Liver (tissue), 8 donors: ENCODE measurements at regions not wholly inside any gene's neighbourhood (a gene's known extent, or its start where the extent isn't known, plus 50 kb on each side); places are given as distances from the start of the nearest gene placed in this dataset.

Experiments
- DNase-seq: peaks from one replicate; pipeline ENCODE4 v3.0.0-alpha.2; 2017; ENCODE audit warnings: low spot score
- H3K27ac ChIP-seq, 2 donors: one replicate each; pipeline ENCODE4 v1.7.0; 2013; ENCODE audit warnings: inconsistent platforms in 2 of 2, low read length in 2 of 2, control low read depth in 1 of 2, low read depth in 1 of 2, mild to moderate bottlenecking in 1 of 2
- H3K27me3 ChIP-seq, 4 donors: one replicate each; pipeline versions ENCODE4 v1.6.1 to v1.7.0; 2013; ENCODE audit warnings: low read length in 3 of 4, inconsistent platforms in 1 of 4, mild to moderate bottlenecking in 1 of 4, moderate library complexity in 1 of 4; ENCODE audit not compliant: control insufficient read depth in 4 of 4, insufficient read depth in 4 of 4
- H3K36me3 ChIP-seq, 4 donors: one replicate each; pipeline versions ENCODE4 v1.6.1 to v1.7.0; 2013; ENCODE audit warnings: low read length in 3 of 4, mild to moderate bottlenecking in 3 of 4, low read depth in 1 of 4, moderate library complexity in 1 of 4; ENCODE audit not compliant: control insufficient read depth in 4 of 4, insufficient read depth in 3 of 4
- H3K4me1 ChIP-seq, 4 donors: one replicate each; pipeline versions ENCODE4 v1.6.1 to v1.7.0; 2013; ENCODE audit warnings: low read length in 3 of 4, mild to moderate bottlenecking in 3 of 4, moderate library complexity in 1 of 4; ENCODE audit not compliant: control insufficient read depth in 4 of 4, insufficient read depth in 4 of 4
- H3K4me3 ChIP-seq, 3 donors: one replicate each; pipeline versions ENCODE4 v1.6.1 to v1.7.0; 2013; ENCODE audit warnings: low read length in 3 of 3, control low read depth in 1 of 3, low read depth in 1 of 3, mild to moderate bottlenecking in 1 of 3
- H3K9ac ChIP-seq, 2 donors: one replicate each; pipeline ENCODE4 v1.7.0; 2013; ENCODE audit warnings: low read length in 2 of 2, mild to moderate bottlenecking in 2 of 2, moderate library complexity in 2 of 2, control low read depth in 1 of 2, low read depth in 1 of 2
- H3K9me3 ChIP-seq, 4 donors: one replicate each; pipeline versions ENCODE4 v1.6.1 to v1.7.0; 2013; ENCODE audit warnings: low read length in 3 of 4; ENCODE audit not compliant: control insufficient read depth in 4 of 4
- ATF3 ChIP-seq: IDR thresholded peaks from 2 replicates; pipeline ENCODE4 v1.6.1; 2016; ENCODE audit warnings: antibody characterized with exemption
- CTCF ChIP-seq: fragments of 150-350 bp; IDR thresholded peaks from 2 replicates; pipeline ENCODE4 v1.5.1; 2017; ENCODE audit warnings: improper control_type of control experiment, low read depth, low read length; ENCODE audit not compliant: missing input control
- EGR1 ChIP-seq, 2 donors: IDR thresholded peaks; 2 replicates each; pipeline ENCODE4 v1.6.1; 2016 to 2018; ENCODE audit warnings: antibody characterized with exemption in 2 of 2, low read depth in 2 of 2
- FOXA1 ChIP-seq: IDR thresholded peaks from 2 replicates; pipeline ENCODE4 v1.6.1; 2016; ENCODE audit warnings: antibody characterized with exemption
- FOXA2 ChIP-seq: IDR thresholded peaks from 2 replicates; pipeline ENCODE4 v1.6.1; 2016; ENCODE audit warnings: antibody characterized with exemption
- GABPA ChIP-seq, 2 donors: IDR thresholded peaks in 1 of 2; conservative IDR thresholded peaks in 1 of 2; 2 replicates each; pipeline ENCODE4 v1.6.1; 2016; ENCODE audit warnings: antibody characterized with exemption in 2 of 2, mild to moderate bottlenecking in 1 of 2, moderate library complexity in 1 of 2
- HNF4A ChIP-seq, 2 donors: conservative IDR thresholded peaks; 2 replicates each; pipeline ENCODE4 v1.6.1; 2016; ENCODE audit warnings: antibody characterized with exemption in 2 of 2, mild to moderate bottlenecking in 2 of 2
- HNF4G ChIP-seq: IDR thresholded peaks from 2 replicates; pipeline ENCODE4 v1.6.1; 2016; ENCODE audit warnings: antibody characterized with exemption
- JUND ChIP-seq, 2 donors: IDR thresholded peaks; 2 replicates each; pipeline ENCODE4 v1.6.1; 2016; ENCODE audit warnings: antibody characterized with exemption in 2 of 2
- MAX ChIP-seq: IDR thresholded peaks from 2 replicates; pipeline ENCODE4 v1.6.1; 2016; ENCODE audit warnings: antibody characterized with exemption
- NR2F2 ChIP-seq: IDR thresholded peaks from 2 replicates; pipeline ENCODE4 v1.6.1; 2016; ENCODE audit warnings: antibody characterized with exemption
- RAD21 ChIP-seq, 2 donors: IDR thresholded peaks; 2 replicates each; pipeline ENCODE4 v1.6.1; 2016; ENCODE audit warnings: antibody characterized with exemption in 2 of 2, mild to moderate bottlenecking in 2 of 2
- RXRA ChIP-seq, 2 donors: IDR thresholded peaks; 2 replicates each; pipeline ENCODE4 v1.6.1; 2017 to 2018; ENCODE audit warnings: antibody characterized with exemption in 2 of 2, mild to moderate bottlenecking in 1 of 2
- SP1 ChIP-seq: IDR thresholded peaks from 2 replicates; pipeline ENCODE4 v1.6.1; 2018; ENCODE audit warnings: antibody characterized with exemption, mild to moderate bottlenecking
- TAF1 ChIP-seq: conservative IDR thresholded peaks from 2 replicates; pipeline ENCODE4 v1.6.1; 2016; ENCODE audit warnings: antibody characterized with exemption, mild to moderate bottlenecking
- YY1 ChIP-seq: IDR thresholded peaks from 2 replicates; pipeline ENCODE4 v1.6.1; 2016; ENCODE audit warnings: antibody characterized with exemption, mild to moderate bottlenecking
- WGBS: extraction: QIAGEN DNeasy Blood & Tissue Kit; methylation state at CpG from one replicate; pipeline ENCODE4 v1.1.7; 2013; 5-methylcytosine and 5-hydroxymethylcytosine counted together
- TF ChIP-seq, protein P1 (sequence below): IDR thresholded peaks from 2 replicates; pipeline ENCODE4 v1.6.1; 2016; ENCODE audit warnings: antibody characterized with exemption
- TF ChIP-seq, protein P2 (sequence below): IDR thresholded peaks from 2 replicates; pipeline ENCODE4 v1.6.1; 2016; ENCODE audit warnings: antibody characterized with exemption, mild to moderate bottlenecking
- donor health status: healthy.
- donor health status: healthy.
- donor health status: healthy.
- donor health status: healthy.
- donor health status: healthy.

- DNase-seq = no peak
- Histone ChIP-seq H3K27ac (no peak overlapping the region), H3K9ac (no peak overlapping the region), H3K4me3 (no peak overlapping the region), H3K4me1 (no peaks in the 10 kb centered on the region), H3K27me3 (no peaks in the 10 kb centered on the region), H3K36me3 (no peaks in the 10 kb centered on the region), H3K9me3 (peaks cover 0 to 5% (median 1%) of the 10 kb centered on the region in 4 donors)
- WGBS = 58% methylated on average over 4 of the region's 4 CpGs
- TF ChIP-seq EGR1 (IDR thresholded peaks at IDR 0.05; ENCODE audit: low read depth in 2 of 2) (no peak), JUND (IDR thresholded peaks at IDR 0.05) (no peak), SP1 (no peak), NR2F2 (no peak), TAF1 (no peak), HNF4A (conservative IDR thresholded peaks at IDR 0.05) (no peak), YY1 (no peak), MAX (no peak), ATF3 (no peak), CTCF (no peak), FOXA1 (no peak), GABPA (IDR thresholded peaks at IDR 0.05 in 1 of 2, conservative IDR thresholded peaks at IDR 0.05 in 1 of 2) (no peak), RXRA (IDR thresholded peaks at IDR 0.05) (no peak), RAD21 (IDR thresholded peaks at IDR 0.05) (no peak)
- TF ChIP-seq, protein P1, sequence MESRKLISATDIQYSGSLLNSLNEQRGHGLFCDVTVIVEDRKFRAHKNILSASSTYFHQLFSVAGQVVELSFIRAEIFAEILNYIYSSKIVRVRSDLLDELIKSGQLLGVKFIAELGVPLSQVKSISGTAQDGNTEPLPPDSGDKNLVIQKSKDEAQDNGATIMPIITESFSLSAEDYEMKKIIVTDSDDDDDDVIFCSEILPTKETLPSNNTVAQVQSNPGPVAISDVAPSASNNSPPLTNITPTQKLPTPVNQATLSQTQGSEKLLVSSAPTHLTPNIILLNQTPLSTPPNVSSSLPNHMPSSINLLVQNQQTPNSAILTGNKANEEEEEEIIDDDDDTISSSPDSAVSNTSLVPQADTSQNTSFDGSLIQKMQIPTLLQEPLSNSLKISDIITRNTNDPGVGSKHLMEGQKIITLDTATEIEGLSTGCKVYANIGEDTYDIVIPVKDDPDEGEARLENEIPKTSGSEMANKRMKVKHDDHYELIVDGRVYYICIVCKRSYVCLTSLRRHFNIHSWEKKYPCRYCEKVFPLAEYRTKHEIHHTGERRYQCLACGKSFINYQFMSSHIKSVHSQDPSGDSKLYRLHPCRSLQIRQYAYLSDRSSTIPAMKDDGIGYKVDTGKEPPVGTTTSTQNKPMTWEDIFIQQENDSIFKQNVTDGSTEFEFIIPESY = no peak
- TF ChIP-seq, protein P2, sequence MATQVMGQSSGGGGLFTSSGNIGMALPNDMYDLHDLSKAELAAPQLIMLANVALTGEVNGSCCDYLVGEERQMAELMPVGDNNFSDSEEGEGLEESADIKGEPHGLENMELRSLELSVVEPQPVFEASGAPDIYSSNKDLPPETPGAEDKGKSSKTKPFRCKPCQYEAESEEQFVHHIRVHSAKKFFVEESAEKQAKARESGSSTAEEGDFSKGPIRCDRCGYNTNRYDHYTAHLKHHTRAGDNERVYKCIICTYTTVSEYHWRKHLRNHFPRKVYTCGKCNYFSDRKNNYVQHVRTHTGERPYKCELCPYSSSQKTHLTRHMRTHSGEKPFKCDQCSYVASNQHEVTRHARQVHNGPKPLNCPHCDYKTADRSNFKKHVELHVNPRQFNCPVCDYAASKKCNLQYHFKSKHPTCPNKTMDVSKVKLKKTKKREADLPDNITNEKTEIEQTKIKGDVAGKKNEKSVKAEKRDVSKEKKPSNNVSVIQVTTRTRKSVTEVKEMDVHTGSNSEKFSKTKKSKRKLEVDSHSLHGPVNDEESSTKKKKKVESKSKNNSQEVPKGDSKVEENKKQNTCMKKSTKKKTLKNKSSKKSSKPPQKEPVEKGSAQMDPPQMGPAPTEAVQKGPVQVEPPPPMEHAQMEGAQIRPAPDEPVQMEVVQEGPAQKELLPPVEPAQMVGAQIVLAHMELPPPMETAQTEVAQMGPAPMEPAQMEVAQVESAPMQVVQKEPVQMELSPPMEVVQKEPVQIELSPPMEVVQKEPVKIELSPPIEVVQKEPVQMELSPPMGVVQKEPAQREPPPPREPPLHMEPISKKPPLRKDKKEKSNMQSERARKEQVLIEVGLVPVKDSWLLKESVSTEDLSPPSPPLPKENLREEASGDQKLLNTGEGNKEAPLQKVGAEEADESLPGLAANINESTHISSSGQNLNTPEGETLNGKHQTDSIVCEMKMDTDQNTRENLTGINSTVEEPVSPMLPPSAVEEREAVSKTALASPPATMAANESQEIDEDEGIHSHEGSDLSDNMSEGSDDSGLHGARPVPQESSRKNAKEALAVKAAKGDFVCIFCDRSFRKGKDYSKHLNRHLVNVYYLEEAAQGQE = no peak
Measured at GRCh38 chr10:125256026-125256425, 95.7 kb upstream of the CTBP2 start.

DNA sequence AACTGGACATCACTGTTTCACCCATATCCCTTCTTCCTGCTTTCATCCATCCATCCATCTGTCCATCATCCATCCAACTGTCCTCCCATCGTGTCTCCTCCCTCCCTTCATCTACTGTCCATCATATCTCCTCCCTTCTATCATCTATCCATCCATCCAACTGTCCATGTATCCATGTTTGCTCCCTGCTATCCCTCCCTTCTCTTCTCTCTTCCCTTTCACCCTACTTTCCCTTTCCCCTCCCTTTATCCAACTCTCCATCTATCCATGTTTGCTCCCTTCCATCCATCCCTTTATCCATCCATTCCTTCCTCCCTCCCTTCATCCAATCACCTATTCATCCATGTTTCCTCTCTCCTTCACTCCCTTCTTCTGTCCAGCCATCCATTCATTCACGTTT is 92.6 kb upstream of the CTBP2 start:
- H3K4me3 ChIP-seq = no peak overlapping the region
- no peaks in the 10 kb centered on the region for H3K27me3 ChIP-seq
- DNase-seq = no peak
- H3K9me3 ChIP-seq = peaks cover 0 to 5% (median 1%) of the 10 kb centered on the region in 4 donors
- no peak overlapping the region for H3K27ac ChIP-seq
- 45% methylated on average over 2 of the region's 2 CpGs for WGBS
- H3K9ac ChIP-seq = no peak overlapping the region
- H3K36me3 ChIP-seq = no peaks in the 10 kb centered on the region
- H3K4me1 ChIP-seq = no peaks in the 10 kb centered on the region
- TF ChIP-seq ATF3 (no peak), FOXA2 (no peak), SP1 (no peak), RAD21 (IDR thresholded peaks at IDR 0.05) (no peak), GABPA (IDR thresholded peaks at IDR 0.05 in 1 of 2, conservative IDR thresholded peaks at IDR 0.05 in 1 of 2) (no peak), HNF4G (no peak), JUND (IDR thresholded peaks at IDR 0.05) (no peak), RXRA (IDR thresholded peaks at IDR 0.05) (no peak), TAF1 (no peak), NR2F2 (no peak)
- TF ChIP-seq, protein P2 = no peak
- TF ChIP-seq, protein P1 = no peak
